Heart left ventricle (tissue), 16 donors: ENCODE measurements at regions not wholly inside any gene's neighbourhood (a gene's known extent, or its start where the extent isn't known, plus 50 kb on each side); places are given as distances from the start of the nearest gene placed in this dataset.

Source experiments
- ATAC-seq, 4 donors: fragments of 200-7000 bp; cut with Tn5 transposase; one replicate each; pipeline ENCODE4 v1.9.1; 2020 to 2022; ENCODE audit warnings: moderate library complexity in 4 of 4, mild to moderate bottlenecking in 3 of 4, moderate number of reproducible peaks in 1 of 4
- DNase-seq, 5 donors: peaks; one replicate each; pipeline ENCODE4 v3.0.0-alpha.2; 2020
- H3K27ac ChIP-seq, 12 donors: fragments of 200-600 bp; sonication (generic) in 4 of 12; one replicate each; pipeline versions ENCODE4 v1.5.0 to v1.8.0; 2016 to 2022; ENCODE audit warnings: mild to moderate bottlenecking in 2 of 12
- H3K27me3 ChIP-seq, 9 donors: fragments of 200-600 bp; sonication (generic) in 2 of 9; one replicate each; pipeline versions ENCODE4 v1.5.1 to v1.8.0; 2016 to 2022; ENCODE audit warnings: mild to moderate bottlenecking in 3 of 9
- H3K36me3 ChIP-seq, 9 donors: fragments of 200-600 bp; sonication (generic) in 2 of 9; one replicate each; pipeline versions ENCODE4 v1.5.0 to v1.8.0; 2018 to 2022; ENCODE audit warnings: mild to moderate bottlenecking in 2 of 9
- H3K4me1 ChIP-seq, 12 donors: fragments of 200-600 bp; sonication (generic) in 4 of 12; one replicate each; pipeline versions ENCODE4 v1.5.0 to v1.8.0; 2016 to 2022; ENCODE audit warnings: mild to moderate bottlenecking in 3 of 12
- H3K4me3 ChIP-seq, 12 donors: fragments of 200-600 bp; sonication (generic) in 4 of 12; one replicate each; pipeline versions ENCODE4 v1.5.0 to v1.8.0; 2017 to 2022; ENCODE audit warnings: mild to moderate bottlenecking in 9 of 12, moderate library complexity in 4 of 12
- H3K9me3 ChIP-seq, 12 donors: fragments of 200-600 bp; sonication (generic) in 4 of 12; one replicate each; pipeline versions ENCODE4 v1.5.0 to v1.8.0; 2016 to 2022; ENCODE audit warnings: mild to moderate bottlenecking in 1 of 12
- CTCF ChIP-seq, 12 donors: fragments of 200-600 bp; sonication (generic) in 4 of 12; IDR thresholded peaks; one replicate each; pipeline versions ENCODE4 v1.5.0 to v1.8.0; 2018 to 2022; ENCODE audit warnings: antibody characterized with exemption in 12 of 12, mild to moderate bottlenecking in 5 of 12
- POLR2A ChIP-seq, 2 donors: fragments of 450-650 bp; IDR thresholded peaks; one replicate each; pipeline ENCODE4 v1.6.1; 2017; ENCODE audit warnings: antibody characterized with exemption in 2 of 2, mild to moderate bottlenecking in 2 of 2, moderate library complexity in 2 of 2
- WGBS, 4 donors: extraction: QIAGEN DNeasy Blood & Tissue Kit in 2 of 4; methylation state at CpG; one replicate each; pipeline versions ENCODE4 v1.1.5 to v1.1.7; 2013 to 2018; 5-methylcytosine and 5-hydroxymethylcytosine counted together
- intact Hi-C, 10 donors: fragments of 100-400 bp; cut with DNase I; formaldehyde crosslinking; loops; one replicate each; pipeline versions ENCODE4 v1.11.1 to v1.14.2; 2022
- donor health status: ischemic (EF 13 %, LVEDD 7.1; RV severe dilation, severe dysfunction).
- donor health status: healthy with polysubstance abuse.
- donor health status: DM: no; HTN: yes; CAD: no.
- donor health status: DM: no; HTN: no; CAD: no.
- donor health status: ischemic (EF 25% LVEDD 6.9; RV normal size, moderate dysfunction).
- donor health status: ischemic (EF 25% LVEDD 5.7; RV mildly dilated, moderate dysfunction).
- donor health status: healthy.
- donor health status: DM: yes; HTN: yes; CAD: no.
- donor health status: ischemic (EF 35%, LVEDD 5.7; RV mildly dilated, moderate dysfunction).
- donor health status: nonischemic (EF 11% LVEDD 7.7; RV severe dilation, severe dysfunction).
- donor health status: DM: yes; HTN: yes; CAD: no.
- donor health status: PGD.
- donor health status: ischemic (EF 29% LVEDD 5.4; RV normal size, mild dysfunction).
- donor health status: nonischemic (EF 23%, LVEDD 6.1; RV moderate dilation, normal function).

GRCh38 chr6:104525677-104526322 lies 333.9 kb downstream of the HACE1 start:
- no peak overlapping the region for H3K27ac ChIP-seq
- intact Hi-C loops = loop anchor here in 3 of 10 donors (5.0 kb wide), 2 partner anchors 112 to 247 kb away; no protein-coding TSS in a partner anchor
- WGBS, 4 donors = 16 to 22% (median 18%) methylated on average over 15 of the region's 15 CpGs

GRCh38 chr6:104522533-104522932 lies 337.2 kb downstream of the HACE1 start:
- no peak for ATAC-seq
- WGBS, 4 donors = 78 to 84% (median 81%) methylated on average over 6 of the region's 6 CpGs
- peak in 1 of 5 donors; percentile 28 for DNase-seq
- TF ChIP-seq POLR2A (IDR thresholded peaks at IDR 0.05) (no peak), CTCF (IDR thresholded peaks at IDR 0.05) (no peak)
- peaks cover 0 to 19% (median 1%) of the 10 kb centered on the region in 12 donors for H3K4me1 ChIP-seq
- H3K27me3 ChIP-seq = peaks cover 0 to 13% (median 0%) of the 10 kb centered on the region in 9 donors
- H3K9me3 ChIP-seq = no peaks in the 10 kb centered on the region
- H3K36me3 ChIP-seq = no peaks in the 10 kb centered on the region
- intact Hi-C loops = no loop called here
- no peak overlapping the region for H3K27ac ChIP-seq
- H3K4me3 ChIP-seq = no peak overlapping the region

More at GRCh38 chr6:104525677-104526322, 333.9 kb downstream of the HACE1 start:
- Histone ChIP-seq H3K27me3 (no peaks in the 10 kb centered on the region), H3K4me3 (peak overlapping the region in 9 of 12 donors; percentile 26 to 46 (median 31)), H3K9me3 (no peaks in the 10 kb centered on the region), H3K36me3 (no peaks in the 10 kb centered on the region), H3K4me1 (peaks cover 0 to 22% (median 1%) of the 10 kb centered on the region in 12 donors)
- ATAC-seq (peak in 3 of 4 donors; percentile 90 to 95 (median 91)), DNase-seq (peak; percentile 55 to 76 (median 64))
- TF ChIP-seq POLR2A (IDR thresholded peaks at IDR 0.05) = no peak
- TF ChIP-seq CTCF (IDR thresholded peaks at IDR 0.05) = peak; percentile 84 to 96 (median 92)

GRCh38 chr6:104521176-104521575 lies 338.5 kb downstream of the HACE1 start:
- Histone ChIP-seq H3K27ac (no peak overlapping the region), H3K4me3 (no peak overlapping the region), H3K27me3 (peaks cover 0 to 13% (median 0%) of the 10 kb centered on the region in 9 donors), H3K9me3 (no peaks in the 10 kb centered on the region), H3K4me1 (peaks cover 0 to 11% (median 1%) of the 10 kb centered on the region in 12 donors), H3K36me3 (no peaks in the 10 kb centered on the region)
- DNase-seq = no peak
- TF ChIP-seq POLR2A (IDR thresholded peaks at IDR 0.05) = no peak
- no peak for TF ChIP-seq CTCF (IDR thresholded peaks at IDR 0.05)
- no peak for ATAC-seq
- intact Hi-C loops = no loop called here
- WGBS, 4 donors = 77 to 87% (median 84%) methylated on average over 3 of the region's 3 CpGs

- WGBS, 4 donors = 79 to 90% (median 81%) methylated on average over 4 of the region's 4 CpGs
- intact Hi-C loops = no loop called here
- ATAC-seq (no peak), DNase-seq (no peak)
- H3K9me3 ChIP-seq = no peaks in the 10 kb centered on the region
- H3K4me1 ChIP-seq = no peaks in the 10 kb centered on the region
- no peaks in the 10 kb centered on the region for H3K36me3 ChIP-seq
- no peak overlapping the region for H3K4me3 ChIP-seq
- TF ChIP-seq CTCF (IDR thresholded peaks at IDR 0.05) (no peak), POLR2A (IDR thresholded peaks at IDR 0.05) (no peak)
- no peak overlapping the region for H3K27ac ChIP-seq
- H3K27me3 ChIP-seq = peaks cover 0 to 13% (median 0%) of the 10 kb centered on the region in 9 donors
These were observed 340.2 kb downstream of the HACE1 start for GRCh38 chr6:104519566-104519965.
